ENCODE measurements at regions not wholly inside any gene's neighbourhood (a gene's known extent, or its start where the extent isn't known, plus 50 kb on each side); places are given as distances from the start of the nearest gene placed in this dataset.

DNA sequence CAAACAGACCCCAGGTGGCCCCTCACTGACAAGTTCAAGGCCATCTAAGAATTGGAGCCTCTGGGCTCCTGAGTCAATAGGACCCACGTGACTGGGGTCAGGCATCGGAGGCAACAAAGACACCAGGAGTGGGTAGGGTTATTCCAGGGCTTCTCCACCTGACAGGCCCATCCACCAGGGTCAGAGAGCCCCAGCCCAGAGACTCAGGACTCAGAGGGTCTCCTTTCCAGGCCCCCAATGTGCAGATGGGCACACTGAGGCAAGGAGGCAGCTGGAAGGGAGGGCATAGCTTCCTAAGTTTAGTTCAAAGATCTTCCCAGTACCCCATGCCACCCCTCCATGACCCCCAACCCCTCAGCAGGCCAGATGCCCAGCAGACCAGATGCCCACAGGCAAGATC is 388.6 kb downstream of the MATN1 start:
- TF ChIP-seq POLR2A (IDR thresholded peaks at IDR 0.05) (no peak), EP300 (IDR thresholded peaks at IDR 0.05) (no peak)
- TF ChIP-seq, protein P1, sequence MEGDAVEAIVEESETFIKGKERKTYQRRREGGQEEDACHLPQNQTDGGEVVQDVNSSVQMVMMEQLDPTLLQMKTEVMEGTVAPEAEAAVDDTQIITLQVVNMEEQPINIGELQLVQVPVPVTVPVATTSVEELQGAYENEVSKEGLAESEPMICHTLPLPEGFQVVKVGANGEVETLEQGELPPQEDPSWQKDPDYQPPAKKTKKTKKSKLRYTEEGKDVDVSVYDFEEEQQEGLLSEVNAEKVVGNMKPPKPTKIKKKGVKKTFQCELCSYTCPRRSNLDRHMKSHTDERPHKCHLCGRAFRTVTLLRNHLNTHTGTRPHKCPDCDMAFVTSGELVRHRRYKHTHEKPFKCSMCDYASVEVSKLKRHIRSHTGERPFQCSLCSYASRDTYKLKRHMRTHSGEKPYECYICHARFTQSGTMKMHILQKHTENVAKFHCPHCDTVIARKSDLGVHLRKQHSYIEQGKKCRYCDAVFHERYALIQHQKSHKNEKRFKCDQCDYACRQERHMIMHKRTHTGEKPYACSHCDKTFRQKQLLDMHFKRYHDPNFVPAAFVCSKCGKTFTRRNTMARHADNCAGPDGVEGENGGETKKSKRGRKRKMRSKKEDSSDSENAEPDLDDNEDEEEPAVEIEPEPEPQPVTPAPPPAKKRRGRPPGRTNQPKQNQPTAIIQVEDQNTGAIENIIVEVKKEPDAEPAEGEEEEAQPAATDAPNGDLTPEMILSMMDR (IDR thresholded peaks at IDR 0.05) = no peak
- DNase-seq (ENCODE audit: low spot score in 2 of 2) = no peak
- Histone ChIP-seq H3K27me3 (no peaks in the 10 kb centered on the region), H3K4me1 (no peaks in the 10 kb centered on the region), H3K9me3 (no peaks in the 10 kb centered on the region), H3K27ac (no peak overlapping the region), H3K36me3 (no peaks in the 10 kb centered on the region), H3K4me3 (no peak overlapping the region)
- WGBS, 2 donors = 76 to 90% methylated on average over 2 of the region's 2 CpGs

DNA sequence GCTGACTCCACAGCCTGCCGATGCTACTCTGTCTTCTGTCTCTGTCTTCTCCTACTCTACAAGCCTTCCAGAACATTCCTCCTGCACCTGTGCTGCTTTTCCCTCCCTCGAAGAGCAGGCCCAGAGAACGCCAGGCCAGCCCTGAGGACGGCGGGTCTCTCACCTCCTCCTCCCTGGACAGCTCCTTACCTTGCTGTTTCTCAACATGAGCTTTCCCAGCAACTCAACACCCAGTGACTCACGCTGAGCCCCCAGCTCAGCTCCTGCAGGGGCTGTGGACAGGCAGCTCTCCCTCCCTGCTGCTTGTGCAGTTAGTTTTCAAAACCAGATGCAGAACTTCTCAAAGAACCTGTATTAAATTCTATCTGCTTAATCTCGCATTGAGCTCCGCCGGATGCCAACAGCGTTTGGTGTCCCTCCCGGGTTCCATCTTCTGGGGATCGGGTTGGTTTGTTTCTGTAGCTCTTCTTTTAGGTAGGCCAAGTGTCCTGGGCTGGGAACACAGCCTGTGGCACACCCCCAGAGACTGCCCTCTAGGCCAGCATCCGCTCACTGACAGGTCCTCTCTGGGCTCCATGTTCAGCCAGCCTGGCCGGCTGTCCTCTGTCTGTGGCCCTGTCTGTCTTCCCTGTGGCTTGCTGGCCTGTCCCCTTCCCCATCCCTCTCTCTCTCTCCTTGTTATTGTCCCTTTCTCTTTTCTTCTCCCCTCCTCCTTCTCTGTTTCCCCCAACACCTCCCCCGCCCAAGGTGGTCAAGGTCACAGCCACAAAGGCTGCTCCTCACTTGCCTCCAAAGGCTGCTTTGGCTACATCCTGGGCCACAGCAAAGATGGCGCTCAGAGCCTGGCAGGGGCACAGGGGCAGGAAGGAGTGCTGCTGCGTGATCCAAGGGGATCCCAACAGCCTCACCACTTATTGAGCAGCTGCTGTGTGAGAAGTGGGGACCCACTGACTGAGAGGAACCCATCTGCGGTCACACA is 391.0 kb downstream of the MATN1 start:
- no peaks in the 10 kb centered on the region for H3K27me3 ChIP-seq
- H3K4me3 ChIP-seq = no peak overlapping the region
- H3K4me1 ChIP-seq = no peaks in the 10 kb centered on the region
- no peaks in the 10 kb centered on the region for H3K36me3 ChIP-seq
- no peak for TF ChIP-seq POLR2A (IDR thresholded peaks at IDR 0.05)
- TF ChIP-seq, protein P1 (IDR thresholded peaks at IDR 0.05) = no peak
- no peak for TF ChIP-seq EP300 (IDR thresholded peaks at IDR 0.05)
- no peaks in the 10 kb centered on the region for H3K9me3 ChIP-seq
- 85 to 87% methylated on average over 18 of the region's 18 CpGs for WGBS, 2 donors
- H3K27ac ChIP-seq = no peak overlapping the region
- DNase-seq (ENCODE audit: low spot score in 2 of 2) = no peak

DNA sequence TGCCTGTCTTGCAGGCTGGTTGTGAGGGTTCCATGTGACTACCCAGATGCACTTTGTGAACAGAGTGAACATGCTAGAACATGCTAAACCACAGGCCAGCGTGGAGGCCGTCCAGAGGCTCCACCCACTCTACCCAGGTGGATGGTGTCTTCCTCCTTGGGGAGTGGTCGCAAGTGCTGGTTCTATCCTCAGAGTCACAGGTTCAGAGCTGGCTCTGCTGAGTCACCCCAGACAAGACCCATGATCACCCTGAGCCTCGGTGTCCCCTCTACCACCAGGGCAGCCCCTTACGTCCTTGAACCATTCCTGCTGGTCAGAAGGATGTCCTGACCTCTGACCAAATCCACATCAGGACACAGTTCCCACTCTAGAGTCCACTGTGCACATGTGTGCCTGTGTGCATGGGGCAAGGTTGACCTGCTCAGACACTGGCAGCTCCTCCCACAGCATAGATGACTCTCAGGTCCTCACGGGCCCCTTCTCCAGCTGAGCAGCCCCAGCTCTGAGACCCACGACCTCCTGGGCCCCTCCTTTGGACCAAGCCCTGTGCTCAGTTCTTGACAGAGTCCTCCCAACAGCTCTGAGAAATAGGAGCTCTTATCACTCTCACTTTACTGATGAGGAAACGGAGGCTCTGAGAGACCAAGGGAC is 391.8 kb downstream of the MATN1 start:
- TF ChIP-seq, protein P1 (IDR thresholded peaks at IDR 0.05) = no peak
- no peak for TF ChIP-seq POLR2A (IDR thresholded peaks at IDR 0.05)
- no peak for TF ChIP-seq EP300 (IDR thresholded peaks at IDR 0.05)
- Histone ChIP-seq H3K4me1 (no peaks in the 10 kb centered on the region), H3K4me3 (no peak overlapping the region), H3K27me3 (no peaks in the 10 kb centered on the region), H3K36me3 (no peaks in the 10 kb centered on the region), H3K9me3 (no peaks in the 10 kb centered on the region), H3K27ac (no peak overlapping the region)
- DNase-seq (ENCODE audit: low spot score in 2 of 2) = no peak
- WGBS, 2 donors = 70 to 75% methylated on average over 6 to 8 of the region's 8 CpGs

DNA sequence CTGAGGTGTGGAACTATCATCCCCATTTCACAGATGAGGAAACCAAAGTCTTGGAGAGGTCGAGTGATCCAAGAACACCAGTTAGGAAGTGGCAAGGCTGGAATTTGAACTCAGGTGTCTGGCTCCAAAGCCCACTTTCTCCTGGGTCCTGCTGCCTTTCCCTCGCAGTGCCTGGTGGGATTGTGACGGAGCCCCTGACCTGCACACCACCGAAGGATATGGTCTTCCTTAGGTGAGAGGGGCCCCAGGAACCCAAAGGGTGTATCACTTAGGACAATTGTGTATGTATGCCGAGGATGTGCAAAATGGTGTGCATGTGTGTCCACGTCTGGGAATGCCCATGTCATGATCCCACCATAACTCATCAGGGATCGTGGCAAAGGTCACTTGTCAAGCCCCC is 392.7 kb downstream of the MATN1 start:
- no peaks in the 10 kb centered on the region for H3K9me3 ChIP-seq
- TF ChIP-seq EP300 (IDR thresholded peaks at IDR 0.05) = no peak
- TF ChIP-seq POLR2A (IDR thresholded peaks at IDR 0.05) = no peak
- TF ChIP-seq, protein P1 (IDR thresholded peaks at IDR 0.05) = no peak
- H3K27me3 ChIP-seq = no peaks in the 10 kb centered on the region
- no peak overlapping the region for H3K4me3 ChIP-seq
- 62 to 70% methylated on average over 7 of the region's 7 CpGs for WGBS, 2 donors
- no peak for DNase-seq (ENCODE audit: low spot score in 2 of 2)
- H3K36me3 ChIP-seq = no peaks in the 10 kb centered on the region
- H3K27ac ChIP-seq = no peak overlapping the region
- H3K4me1 ChIP-seq = no peaks in the 10 kb centered on the region
